ENCODE measurements at regions not wholly inside any gene's neighbourhood (a gene's known extent, or its start where the extent isn't known, plus 50 kb on each side); places are given as distances from the start of the nearest gene placed in this dataset.

DNA sequence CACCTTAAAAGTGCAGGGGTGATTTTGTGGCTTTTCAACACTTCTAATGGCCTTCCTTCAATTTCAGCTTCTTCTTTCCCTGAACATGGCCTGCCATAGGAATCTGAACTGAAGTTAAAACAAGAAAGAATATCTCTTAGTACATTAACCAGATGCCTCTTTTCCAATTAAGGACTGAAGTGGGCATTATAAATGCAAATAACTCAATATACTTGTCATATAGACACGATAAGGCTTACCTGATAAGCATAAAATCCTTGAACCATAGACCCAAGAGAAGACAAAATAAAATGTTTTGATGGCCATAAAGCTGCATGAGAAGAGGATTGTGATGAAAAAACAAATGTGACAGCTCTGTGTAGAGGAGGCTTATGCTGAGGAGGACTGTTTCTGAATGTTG, 173.1 kb downstream of the MC4R start:
- TF ChIP-seq, protein P1, sequence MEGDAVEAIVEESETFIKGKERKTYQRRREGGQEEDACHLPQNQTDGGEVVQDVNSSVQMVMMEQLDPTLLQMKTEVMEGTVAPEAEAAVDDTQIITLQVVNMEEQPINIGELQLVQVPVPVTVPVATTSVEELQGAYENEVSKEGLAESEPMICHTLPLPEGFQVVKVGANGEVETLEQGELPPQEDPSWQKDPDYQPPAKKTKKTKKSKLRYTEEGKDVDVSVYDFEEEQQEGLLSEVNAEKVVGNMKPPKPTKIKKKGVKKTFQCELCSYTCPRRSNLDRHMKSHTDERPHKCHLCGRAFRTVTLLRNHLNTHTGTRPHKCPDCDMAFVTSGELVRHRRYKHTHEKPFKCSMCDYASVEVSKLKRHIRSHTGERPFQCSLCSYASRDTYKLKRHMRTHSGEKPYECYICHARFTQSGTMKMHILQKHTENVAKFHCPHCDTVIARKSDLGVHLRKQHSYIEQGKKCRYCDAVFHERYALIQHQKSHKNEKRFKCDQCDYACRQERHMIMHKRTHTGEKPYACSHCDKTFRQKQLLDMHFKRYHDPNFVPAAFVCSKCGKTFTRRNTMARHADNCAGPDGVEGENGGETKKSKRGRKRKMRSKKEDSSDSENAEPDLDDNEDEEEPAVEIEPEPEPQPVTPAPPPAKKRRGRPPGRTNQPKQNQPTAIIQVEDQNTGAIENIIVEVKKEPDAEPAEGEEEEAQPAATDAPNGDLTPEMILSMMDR (conservative IDR thresholded peaks at IDR 0.05; ENCODE audit: low read depth, low read length), result no peak
- TF ChIP-seq EZH2 (IDR thresholded peaks at IDR 0.05; ENCODE audit: borderline replicate concordance, low read depth, low read length, poor library complexity, severe bottlenecking), result no peak

All from A673 (cell line).